Type B pancreatic cell (in vitro differentiated cells): ENCODE measurements at regions not wholly inside any gene's neighbourhood (a gene's known extent, or its start where the extent isn't known, plus 50 kb on each side); places are given as distances from the start of the nearest gene placed in this dataset.
A peak's percentile ranks its signal among the peaks of the same experiment; 100 is the strongest.

Experiments
- DNase-seq: peaks from one replicate; pipeline ENCODE4 v3.0.0; 2021; ENCODE audit warnings: mixed read lengths; ENCODE audit not compliant: unreplicated experiment; ENCODE audit errors: extremely low spot score
- H3K27ac Mint-ChIP-seq: 2 replicates; pipeline ENCODE4 v1.8.0; 2021; ENCODE audit warnings: mild to moderate bottlenecking, mixed read lengths
- H3K27me3 Mint-ChIP-seq: 2 replicates; pipeline ENCODE4 v1.8.0; 2021; ENCODE audit warnings: mixed read lengths
- H3K36me3 Mint-ChIP-seq: 2 replicates; pipeline ENCODE4 v1.8.0; 2021; ENCODE audit warnings: mixed read lengths
- H3K4me1 Mint-ChIP-seq: one replicate; pipeline ENCODE4 v1.8.0; 2021; ENCODE audit warnings: mixed read lengths; ENCODE audit not compliant: unreplicated experiment
- H3K4me3 Mint-ChIP-seq: 2 replicates; pipeline ENCODE4 v1.8.0; 2021; ENCODE audit warnings: mild to moderate bottlenecking, mixed read lengths
- H3K9me3 Mint-ChIP-seq: 2 replicates; pipeline ENCODE4 v1.8.0; 2021; ENCODE audit warnings: mixed read lengths
- CTCF ChIP-seq: fragments of 200-600 bp; sonication (generic); conservative IDR thresholded peaks from 2 replicates; pipeline ENCODE4 v1.5.0; 2021; ENCODE audit warnings: antibody characterized with exemption, mild to moderate bottlenecking

- Mint-ChIP-seq H3K4me1 (peaks cover 23% of the 10 kb centered on the region), H3K27ac (no peak overlapping the region), H3K36me3 (no peaks in the 10 kb centered on the region), H3K9me3 (peaks cover 5% of the 10 kb centered on the region), H3K27me3 (no peaks in the 10 kb centered on the region), H3K4me3 (no peak overlapping the region)
- DNase-seq: no peak
- no peak for TF ChIP-seq CTCF
Observed at GRCh38 chr20:34175079-34175478, 63.0 kb upstream of the EIF2S2 start.

- Mint-ChIP-seq H3K4me3 (no peak overlapping the region), H3K36me3 (no peaks in the 10 kb centered on the region), H3K27me3 (no peaks in the 10 kb centered on the region), H3K4me1 (peaks cover 21% of the 10 kb centered on the region), H3K27ac (no peak overlapping the region), H3K9me3 (peaks cover 5% of the 10 kb centered on the region)
- TF ChIP-seq CTCF: no peak
- DNase-seq: no peak
Observed at GRCh38 chr20:34175879-34176278, 63.8 kb upstream of the EIF2S2 start.

- no peak overlapping the region for H3K4me3 Mint-ChIP-seq
- TF ChIP-seq CTCF: no peak
Observed at GRCh38 chr20:34177052-34177451, 64.2 kb upstream of the ASIP start.

GRCh38 chr20:34179637-34180360 lies 61.4 kb upstream of the ASIP start:
- TF ChIP-seq CTCF: no peak
- DNase-seq: no peak
- no peaks in the 10 kb centered on the region for H3K36me3 Mint-ChIP-seq
- peak overlapping the region; percentile 88 for H3K27ac Mint-ChIP-seq
- peaks cover 20% of the 10 kb centered on the region for H3K4me1 Mint-ChIP-seq
- H3K27me3 Mint-ChIP-seq: peaks cover 4% of the 10 kb centered on the region
- peak overlapping the region; percentile 7 for H3K4me3 Mint-ChIP-seq
- peaks cover 5% of the 10 kb centered on the region for H3K9me3 Mint-ChIP-seq

More at GRCh38 chr20:34177052-34177451, 64.2 kb upstream of the ASIP start:
- H3K36me3 Mint-ChIP-seq: no peaks in the 10 kb centered on the region
- H3K9me3 Mint-ChIP-seq: peaks cover 5% of the 10 kb centered on the region
- H3K27ac Mint-ChIP-seq: no peak overlapping the region
- H3K27me3 Mint-ChIP-seq: no peaks in the 10 kb centered on the region
- DNase-seq: no peak
- peaks cover 22% of the 10 kb centered on the region for H3K4me1 Mint-ChIP-seq

GRCh38 chr20:34180460-34181120 lies 60.6 kb upstream of the ASIP start:
- H3K4me1 Mint-ChIP-seq: peaks cover 26% of the 10 kb centered on the region
- DNase-seq: no peak
- no peaks in the 10 kb centered on the region for H3K36me3 Mint-ChIP-seq
- no peak for TF ChIP-seq CTCF
- peak overlapping the region; percentile 88 for H3K27ac Mint-ChIP-seq
- H3K4me3 Mint-ChIP-seq: no peak overlapping the region
- H3K9me3 Mint-ChIP-seq: peaks cover 8% of the 10 kb centered on the region
- peaks cover 4% of the 10 kb centered on the region for H3K27me3 Mint-ChIP-seq
